Naive thymus-derived CD8-positive, alpha-beta T cell (primary cell): ENCODE measurements at regions not wholly inside any gene's neighbourhood (a gene's known extent, or its start where the extent isn't known, plus 50 kb on each side); places are given as distances from the start of the nearest gene placed in this dataset.

ENCODE experiments used
- ATAC-seq, 2 donors: fragments of 150-1000 bp; cut with Tn5 transposase in 1 of 2; sonication (Bioruptor Pico), chemical (Tn5 transposase) in 1 of 2; 1 replicate in 1 of 2; 2 replicates in 1 of 2; pipeline ENCODE4 v1.10.0; 2021; ENCODE audit warnings: mild to moderate bottlenecking in 2 of 2, moderate library complexity in 2 of 2
- POLR2A ChIA-PET: fragments of 350-600 bp; sonication (Branson Sonifier 250); formaldehyde crosslinking; loops from one replicate; lab custom pipeline; 2021; ENCODE audit warnings: antibody characterized with exemption; lab: Charles Lee
- DNase-seq, 10 donors: peaks; one replicate each; pipeline versions ENCODE4 v3.0.0 to v3.0.0-alpha.2; 2020 to 2022
- H3K27ac Mint-ChIP-seq, 10 donors: one replicate each; pipeline ENCODE4 v1.8.0; 2020 to 2022; ENCODE audit warnings: mild to moderate bottlenecking in 10 of 10, mixed read lengths in 10 of 10, moderate library complexity in 4 of 10, inconsistent platforms in 1 of 10
- H3K27me3 Mint-ChIP-seq, 5 donors: one replicate each; pipeline ENCODE4 v1.8.0; 2021 to 2022; ENCODE audit warnings: mixed read lengths in 5 of 5
- H3K36me3 Mint-ChIP-seq, 3 donors: one replicate each; pipeline ENCODE4 v1.8.0; 2020 to 2022; ENCODE audit warnings: mixed read lengths in 3 of 3, mild to moderate bottlenecking in 2 of 3, inconsistent platforms in 1 of 3
- H3K4me1 Mint-ChIP-seq, 4 donors: one replicate each; pipeline ENCODE4 v1.8.0; 2021 to 2022; ENCODE audit warnings: mixed read lengths in 4 of 4
- H3K4me3 Mint-ChIP-seq, 10 donors: one replicate each; pipeline ENCODE4 v1.8.0; 2020 to 2022; ENCODE audit warnings: mild to moderate bottlenecking in 10 of 10, mixed read lengths in 10 of 10, moderate library complexity in 6 of 10, inconsistent platforms in 1 of 10
- H3K9me3 Mint-ChIP-seq, 9 donors: one replicate each; pipeline ENCODE4 v1.8.0; 2020 to 2022; ENCODE audit warnings: mixed read lengths in 9 of 9, mild to moderate bottlenecking in 3 of 9, inconsistent platforms in 1 of 9, moderate library complexity in 1 of 9

DNA sequence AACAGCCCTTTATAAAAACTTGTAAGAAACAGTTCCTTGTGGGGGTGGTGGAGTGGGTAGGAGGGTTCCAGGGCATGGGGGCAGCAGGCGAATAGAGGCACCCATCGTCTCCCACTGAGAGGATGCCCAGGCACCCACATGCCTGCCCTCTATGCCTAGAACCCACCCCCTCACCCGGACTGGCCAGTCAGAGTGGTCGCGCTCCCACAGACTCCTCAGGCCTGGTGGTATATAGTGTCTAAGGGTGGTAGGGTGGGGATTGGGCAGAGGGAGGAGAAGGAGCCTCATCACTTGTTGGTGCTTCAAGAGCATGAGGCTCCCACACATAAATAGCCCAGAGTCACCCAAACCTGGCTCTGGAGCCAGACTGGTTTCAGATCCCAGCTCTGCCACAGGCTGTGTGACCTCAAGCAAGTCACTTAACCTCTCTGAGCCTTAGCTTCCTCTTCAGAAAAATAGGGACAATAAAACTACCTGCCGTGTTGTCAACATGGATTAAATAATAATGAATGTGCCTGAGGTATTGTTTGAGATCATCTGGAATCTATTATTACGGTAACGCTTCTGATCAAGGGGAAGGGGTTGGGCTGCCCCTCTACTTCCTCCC lies 262.1 kb downstream of the UACA start:
- Mint-ChIP-seq H3K9me3 (no peaks in the 10 kb centered on the region), H3K27ac (no peak overlapping the region), H3K4me3 (no peak overlapping the region), H3K27me3 (no peaks in the 10 kb centered on the region), H3K4me1 (peaks cover 27 to 60% (median 50%) of the 10 kb centered on the region in 4 donors), H3K36me3 (no peaks in the 10 kb centered on the region)
- no peak for DNase-seq
- ATAC-seq = no peak
- POLR2A ChIA-PET = no interaction called here

DNA sequence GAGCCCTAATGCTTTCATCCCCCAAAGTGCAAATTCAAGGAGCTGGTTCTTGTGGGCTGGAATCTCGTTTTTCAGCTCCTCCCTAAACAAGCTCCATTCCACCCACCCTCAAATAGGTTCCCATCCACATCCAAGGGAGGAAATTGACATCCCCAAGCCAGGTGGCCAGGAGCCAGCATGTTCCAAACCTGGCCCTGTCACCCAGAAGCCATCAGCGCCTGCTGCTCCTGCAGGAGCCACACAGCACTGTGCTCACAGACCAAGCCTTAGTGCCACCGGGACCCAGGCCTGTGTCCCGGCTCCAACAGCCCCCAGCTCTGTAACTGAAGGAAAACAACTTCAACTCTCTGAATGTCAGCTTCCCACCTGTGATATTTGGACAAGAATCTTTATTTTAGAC lies 263.6 kb downstream of the UACA start:
- Mint-ChIP-seq H3K4me3 (no peak overlapping the region), H3K4me1 (peaks cover 35 to 60% (median 54%) of the 10 kb centered on the region in 4 donors), H3K36me3 (no peaks in the 10 kb centered on the region), H3K27ac (no peak overlapping the region), H3K27me3 (no peaks in the 10 kb centered on the region), H3K9me3 (no peaks in the 10 kb centered on the region)
- ATAC-seq = no peak
- POLR2A ChIA-PET = interaction anchor here (1.1 kb wide), 1 partner anchor 9 kb away, joined by 5 read pairs; no protein-coding TSS in a partner anchor
- DNase-seq = no peak

GRCh38 chr15:70498096-70498626 lies 265.2 kb downstream of the UACA start:
- peaks cover 37 to 59% (median 54%) of the 10 kb centered on the region in 4 donors for H3K4me1 Mint-ChIP-seq

GRCh38 chr15:70497661-70498060 lies 265.7 kb downstream of the UACA start:
- H3K9me3 Mint-ChIP-seq = no peaks in the 10 kb centered on the region
- DNase-seq = no peak
- H3K36me3 Mint-ChIP-seq = no peaks in the 10 kb centered on the region
- H3K27ac Mint-ChIP-seq = peak overlapping the region in 1 of 10 donors; percentile 60
- POLR2A ChIA-PET = interaction anchor here (2.3 kb wide), 1 partner anchor 8 kb away, joined by 9 read pairs; no protein-coding TSS in a partner anchor
- H3K4me1 Mint-ChIP-seq = peaks cover 35 to 59% (median 53%) of the 10 kb centered on the region in 4 donors
- no peak for ATAC-seq
- no peak overlapping the region for H3K4me3 Mint-ChIP-seq
- no peaks in the 10 kb centered on the region for H3K27me3 Mint-ChIP-seq

More at GRCh38 chr15:70498096-70498626, 265.2 kb downstream of the UACA start:
- H3K4me3 Mint-ChIP-seq = no peak overlapping the region
- H3K27ac Mint-ChIP-seq = no peak overlapping the region
- no peak for DNase-seq
- H3K36me3 Mint-ChIP-seq = no peaks in the 10 kb centered on the region
- H3K9me3 Mint-ChIP-seq = no peaks in the 10 kb centered on the region
- ATAC-seq = no peak
- no peaks in the 10 kb centered on the region for H3K27me3 Mint-ChIP-seq
- POLR2A ChIA-PET = interaction anchor here (1.1 kb wide), 1 partner anchor 10 kb away, joined by 3 read pairs; no protein-coding TSS in a partner anchor

DNA sequence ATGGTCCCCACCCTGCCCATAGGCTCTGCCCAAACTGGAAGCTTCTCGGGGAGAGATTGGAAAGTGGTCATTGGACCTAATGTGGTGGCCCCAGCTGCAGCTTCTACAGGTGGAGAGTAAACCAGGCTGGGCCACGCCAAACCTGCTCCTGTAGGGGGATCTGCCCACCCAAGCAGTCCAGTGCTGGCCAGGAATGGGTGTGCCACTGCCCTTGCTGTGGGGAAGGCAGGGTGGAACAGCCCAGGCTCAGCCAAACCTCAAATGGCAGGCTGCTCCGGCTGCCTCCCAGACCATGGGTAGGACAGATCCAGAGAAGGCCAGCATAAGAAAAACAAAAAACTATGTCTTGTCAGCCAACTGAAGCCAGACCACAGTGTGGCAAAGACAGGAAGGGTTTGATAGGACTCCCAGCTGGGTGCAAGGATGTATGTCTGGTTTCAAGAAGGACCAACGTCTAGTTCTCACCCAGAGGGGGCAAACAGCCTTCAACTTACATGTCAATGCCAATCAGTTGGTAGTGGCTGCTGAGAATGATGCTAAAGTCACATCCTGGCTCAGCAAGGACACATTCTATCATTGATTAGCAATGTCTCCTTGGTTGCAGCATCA lies 267.3 kb downstream of the UACA start:
- Mint-ChIP-seq H3K27me3 (no peaks in the 10 kb centered on the region), H3K9me3 (no peaks in the 10 kb centered on the region), H3K27ac (peak overlapping the region in 1 of 10 donors; percentile 41), H3K36me3 (no peaks in the 10 kb centered on the region), H3K4me1 (peaks cover 47 to 67% (median 62%) of the 10 kb centered on the region in 4 donors), H3K4me3 (no peak overlapping the region)
- DNase-seq = no peak
- POLR2A ChIA-PET = interaction anchor here (0.9 to 2.3 kb wide), 2 partner anchors 9 to 32 kb away, joined by 5 to 9 read pairs; no protein-coding TSS in a partner anchor
- ATAC-seq = no peak

GRCh38 chr15:70494852-70495571 lies 268.3 kb downstream of the UACA start:
- peaks cover 0 to 2% (median 0%) of the 10 kb centered on the region in 5 donors for H3K27me3 Mint-ChIP-seq
- ATAC-seq (no peak), DNase-seq (no peak)
- H3K4me1 Mint-ChIP-seq = peaks cover 51 to 73% (median 70%) of the 10 kb centered on the region in 4 donors
- POLR2A ChIA-PET = interaction anchor here (0.9 kb wide), 1 partner anchor 33 kb away, joined by 5 read pairs; no protein-coding TSS in a partner anchor
- H3K9me3 Mint-ChIP-seq = no peaks in the 10 kb centered on the region
- no peaks in the 10 kb centered on the region for H3K36me3 Mint-ChIP-seq
- no peak overlapping the region for H3K4me3 Mint-ChIP-seq
- peak overlapping the region in 1 of 10 donors; percentile 46 for H3K27ac Mint-ChIP-seq

DNA sequence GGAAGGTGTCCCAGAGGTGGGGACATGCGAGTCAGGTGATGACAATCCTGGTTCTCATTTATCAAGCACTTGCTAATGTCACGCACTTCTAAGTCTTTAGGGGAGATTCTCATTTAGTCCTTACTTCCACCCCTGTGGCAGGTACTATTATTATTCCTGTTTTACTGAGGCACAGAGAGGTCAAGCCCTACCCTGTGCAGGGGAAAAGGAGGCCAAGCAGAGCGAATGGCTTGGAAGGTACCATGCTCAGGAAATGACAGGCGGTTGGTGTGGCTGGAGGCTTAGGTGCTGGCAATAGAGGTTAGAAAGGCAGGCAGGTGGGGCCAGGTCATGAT lies 268.9 kb downstream of the UACA start:
- peak overlapping the region in 1 of 10 donors; percentile 46 for H3K27ac Mint-ChIP-seq
- POLR2A ChIA-PET = no interaction called here
- no peak overlapping the region for H3K4me3 Mint-ChIP-seq
- H3K27me3 Mint-ChIP-seq = peaks cover 0 to 3% (median 0%) of the 10 kb centered on the region in 5 donors
- H3K9me3 Mint-ChIP-seq = no peaks in the 10 kb centered on the region
- no peak for DNase-seq
- no peak for ATAC-seq
- H3K36me3 Mint-ChIP-seq = no peaks in the 10 kb centered on the region
- H3K4me1 Mint-ChIP-seq = peaks cover 51 to 73% (median 73%) of the 10 kb centered on the region in 4 donors

- POLR2A ChIA-PET = interaction anchor here (1.2 to 3.5 kb wide), 3 partner anchors 34 to 735 kb away, joined by 3 to 24 read pairs (median 12); no protein-coding TSS in a partner anchor
- ATAC-seq = no peak
- peaks cover 0 to 3% (median 0%) of the 10 kb centered on the region in 5 donors for H3K27me3 Mint-ChIP-seq
- DNase-seq = no peak
- peak overlapping the region in 2 of 10 donors; percentile 0 to 1 for H3K27ac Mint-ChIP-seq
- peaks cover 51 to 78% (median 72%) of the 10 kb centered on the region in 4 donors for H3K4me1 Mint-ChIP-seq
- H3K4me3 Mint-ChIP-seq = peak overlapping the region in 5 of 10 donors; percentile 4 to 76 (median 17)
- H3K36me3 Mint-ChIP-seq = no peaks in the 10 kb centered on the region
- H3K9me3 Mint-ChIP-seq = no peaks in the 10 kb centered on the region
Observed at GRCh38 chr15:70493787-70494516, 269.4 kb downstream of the UACA start.

DNA sequence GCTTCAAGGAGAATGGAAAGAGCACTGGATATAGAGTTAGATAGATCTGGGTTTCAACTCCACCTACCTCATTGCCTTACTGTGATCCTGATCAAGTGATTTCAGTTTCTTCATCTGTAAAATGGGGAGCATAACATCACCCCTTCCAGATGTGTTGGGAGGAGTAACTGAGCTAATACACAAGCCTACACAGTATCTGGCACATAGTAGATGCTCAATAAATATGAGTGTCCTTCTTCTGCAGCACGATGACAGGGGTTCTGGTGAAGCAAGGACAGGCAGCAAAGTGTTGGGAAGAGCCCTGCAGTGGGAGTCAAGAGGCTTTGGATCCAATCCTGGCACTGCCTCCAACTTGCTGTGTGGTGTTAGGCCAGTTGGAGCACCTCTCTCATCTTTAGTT lies 270.0 kb downstream of the UACA start:
- DNase-seq (no peak), ATAC-seq (no peak)
- Mint-ChIP-seq H3K4me3 (peak overlapping the region in 6 of 10 donors; percentile 4 to 90 (median 63)), H3K36me3 (no peaks in the 10 kb centered on the region), H3K9me3 (no peaks in the 10 kb centered on the region), H3K27me3 (peaks cover 0 to 6% (median 0%) of the 10 kb centered on the region in 5 donors), H3K27ac (peak overlapping the region in 3 of 10 donors; percentile 0 to 15 (median 1)), H3K4me1 (peaks cover 54 to 83% (median 74%) of the 10 kb centered on the region in 4 donors)
- POLR2A ChIA-PET = interaction anchor here (1.0 to 3.8 kb wide), 6 partner anchors 11 to 734 kb away, joined by 3 to 24 read pairs (median 8); no protein-coding TSS in a partner anchor

- no peaks in the 10 kb centered on the region for H3K9me3 Mint-ChIP-seq
- H3K27me3 Mint-ChIP-seq = peaks cover 0 to 6% (median 0%) of the 10 kb centered on the region in 5 donors
- POLR2A ChIA-PET = interaction anchor here (0.9 to 3.8 kb wide), 8 partner anchors 11 to 395 kb away, joined by 3 to 24 read pairs (median 4); partner anchors contain the start of gene TLE3
- DNase-seq = peak; percentile 37 to 89 (median 77)
- H3K36me3 Mint-ChIP-seq = no peaks in the 10 kb centered on the region
- H3K4me3 Mint-ChIP-seq = peak overlapping the region; percentile 61 to 90 (median 76)
- ATAC-seq = peak; percentile 78 to 90
- H3K4me1 Mint-ChIP-seq = peaks cover 59 to 87% (median 82%) of the 10 kb centered on the region in 4 donors
- H3K27ac Mint-ChIP-seq = peak overlapping the region; percentile 9 to 92 (median 78)
Observed at GRCh38 chr15:70492240-70493177, 270.8 kb downstream of the UACA start.

DNA sequence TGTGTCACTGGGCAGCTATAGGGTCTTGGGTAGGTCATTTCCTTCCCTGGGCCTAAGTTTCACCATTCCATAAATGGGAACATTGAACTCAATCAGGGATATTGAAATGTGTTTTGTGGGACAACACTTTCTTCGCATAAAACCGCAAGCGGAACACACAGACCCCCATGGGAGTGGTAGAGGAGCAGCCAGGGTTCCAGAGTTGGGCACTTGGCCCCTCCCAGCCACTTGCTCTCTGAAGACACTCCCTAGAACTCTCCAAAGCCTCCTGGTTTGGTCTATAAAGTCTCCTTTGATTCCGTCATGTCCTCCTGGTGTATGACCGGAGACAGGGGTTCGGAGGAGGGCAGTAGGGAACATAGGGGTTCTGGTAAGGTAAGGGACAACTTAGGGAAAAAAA lies 271.7 kb downstream of the UACA start:
- Mint-ChIP-seq H3K27me3 (peaks cover 0 to 6% (median 0%) of the 10 kb centered on the region in 5 donors), H3K4me1 (peaks cover 57 to 89% (median 85%) of the 10 kb centered on the region in 4 donors), H3K4me3 (peak overlapping the region; percentile 61 to 90 (median 76)), H3K27ac (peak overlapping the region in 9 of 10 donors; percentile 28 to 89 (median 56)), H3K9me3 (no peaks in the 10 kb centered on the region), H3K36me3 (no peaks in the 10 kb centered on the region)
- POLR2A ChIA-PET = interaction anchor here (0.9 to 3.8 kb wide), 6 partner anchors 11 to 394 kb away, joined by 4 to 24 read pairs (median 5); partner anchors contain the start of gene TLE3
- DNase-seq (no peak), ATAC-seq (no peak)
